ENCODE measurements at regions not wholly inside any gene's neighbourhood (a gene's known extent, or its start where the extent isn't known, plus 50 kb on each side); places are given as distances from the start of the nearest gene placed in this dataset.

DNA sequence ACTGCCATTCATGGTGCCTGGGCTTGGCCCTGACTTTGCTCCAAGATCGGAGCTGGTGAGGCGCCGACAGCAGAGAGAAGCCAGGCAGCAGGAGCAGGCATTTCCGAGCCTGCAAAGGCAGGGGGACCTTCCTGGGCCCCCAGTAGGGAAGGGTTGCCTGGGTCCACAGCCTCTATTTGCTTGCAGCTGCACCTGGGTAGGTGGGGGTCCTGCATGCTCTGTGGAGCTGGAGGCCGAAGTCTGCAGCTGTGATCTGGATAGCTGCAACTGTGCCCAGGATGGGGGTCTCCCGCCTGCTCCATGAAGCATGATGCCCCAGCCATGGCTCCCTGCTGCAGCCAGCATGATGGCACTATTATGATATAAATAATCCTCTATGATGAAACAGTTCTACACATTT lies 2144.2 kb downstream of the PCDH9 start:
- DNase-seq (ENCODE audit: low read depth in 1 of 2, low spot score in 1 of 2), result no peak

DNA sequence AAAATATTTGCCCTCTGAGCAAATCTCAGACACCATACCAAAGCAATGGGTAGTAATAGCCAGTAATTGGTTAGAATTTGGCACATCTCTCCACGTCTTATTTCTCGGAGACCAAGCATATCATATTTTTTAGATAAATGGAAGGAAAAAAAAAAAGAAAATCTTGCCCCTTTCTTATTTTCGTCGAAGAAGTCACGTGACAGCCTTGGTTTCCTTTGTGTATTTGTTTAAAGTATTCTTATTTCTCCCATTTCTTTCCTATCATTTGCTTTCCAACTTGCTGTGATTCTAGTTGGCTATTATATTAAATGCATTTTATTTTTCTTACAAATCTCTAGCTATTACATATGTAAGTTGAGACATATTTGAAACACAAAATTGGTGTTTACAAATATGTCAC lies 2155.9 kb downstream of the PCDH9 start:
- DNase-seq (ENCODE audit: low read depth in 1 of 2, low spot score in 1 of 2), result no peak

DNA sequence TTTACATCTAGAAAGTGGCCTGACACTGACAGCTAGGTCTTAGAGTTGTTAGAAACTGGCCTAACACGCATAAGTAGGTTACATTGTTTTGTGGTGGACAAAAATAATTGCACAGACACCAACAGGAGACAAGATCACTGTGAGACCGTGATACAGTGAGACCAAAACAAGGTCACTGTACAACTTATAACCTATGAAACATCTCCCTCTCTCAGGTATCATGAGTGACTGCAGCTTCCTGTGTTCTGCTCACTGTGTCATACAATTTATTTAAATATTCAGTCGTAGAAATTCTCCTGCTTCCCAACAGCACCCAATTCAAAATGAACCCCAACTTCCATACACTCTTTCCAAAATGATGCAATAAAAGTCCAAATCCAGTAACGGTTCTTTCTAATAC lies 2165.2 kb downstream of the PCDH9 start:
- DNase-seq (ENCODE audit: low read depth in 1 of 2, low spot score in 1 of 2), result no peak

DNA sequence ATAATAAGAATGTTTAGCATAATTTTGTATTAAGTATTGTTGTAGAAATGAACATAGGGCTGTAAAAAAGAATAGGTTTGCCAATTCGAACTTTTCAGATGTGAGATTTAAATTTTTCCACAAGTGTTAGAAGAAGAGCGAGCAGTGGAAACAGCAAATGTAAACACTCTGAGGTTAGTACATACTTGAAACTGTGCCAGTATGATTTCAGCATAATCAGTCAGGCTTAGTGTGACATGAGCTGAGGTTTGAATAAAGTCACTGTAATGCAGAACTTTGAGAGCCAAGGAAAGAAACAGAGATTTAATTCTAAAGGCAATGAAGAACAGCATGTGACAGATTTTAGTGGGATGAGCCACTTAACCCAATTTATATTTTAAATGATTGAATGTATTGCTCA lies 2166.4 kb downstream of the PCDH9 start:
- no peak for DNase-seq (ENCODE audit: low read depth in 1 of 2, low spot score in 1 of 2)

DNA sequence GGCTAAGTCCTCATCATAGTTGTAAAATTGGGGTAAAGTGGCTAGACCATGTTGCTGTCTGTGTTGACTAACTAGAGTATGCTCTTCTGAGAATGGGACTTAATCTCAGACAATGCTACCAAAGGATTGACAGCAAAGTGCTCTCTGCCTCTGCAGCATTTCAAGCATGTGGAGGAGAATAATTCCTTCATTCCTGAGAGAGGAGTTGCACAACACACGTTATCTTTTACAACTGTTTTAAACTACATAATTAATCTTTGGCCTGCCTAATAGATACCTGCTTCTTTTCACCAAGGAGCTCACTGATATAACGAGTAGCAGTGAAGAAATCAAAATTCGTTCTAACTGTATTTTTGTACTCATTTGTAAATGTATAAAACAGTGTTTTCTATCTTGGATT lies 2172.2 kb downstream of the PCDH9 start:
- DNase-seq (ENCODE audit: low read depth in 1 of 2, low spot score in 1 of 2), result no peak

DNA sequence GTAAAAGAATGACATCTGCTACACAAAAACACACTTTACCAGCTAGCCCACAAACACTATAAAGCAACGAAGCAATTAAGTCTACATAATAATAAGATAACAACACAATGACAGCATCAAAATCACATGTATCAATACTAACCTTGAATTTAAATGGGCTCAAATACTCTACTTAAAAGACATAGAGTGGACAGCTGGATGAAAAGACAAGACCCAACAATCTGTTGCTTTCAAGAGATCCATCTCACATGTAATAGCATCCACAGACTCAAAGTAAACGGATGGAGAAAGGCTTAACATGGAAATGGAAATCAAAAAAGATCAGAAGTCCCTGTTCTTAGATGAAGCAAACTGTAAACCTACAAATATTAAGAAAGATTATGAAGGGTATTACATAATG lies 2175.9 kb downstream of the PCDH9 start:
- no peak for DNase-seq (ENCODE audit: low read depth in 1 of 2, low spot score in 1 of 2)

DNA sequence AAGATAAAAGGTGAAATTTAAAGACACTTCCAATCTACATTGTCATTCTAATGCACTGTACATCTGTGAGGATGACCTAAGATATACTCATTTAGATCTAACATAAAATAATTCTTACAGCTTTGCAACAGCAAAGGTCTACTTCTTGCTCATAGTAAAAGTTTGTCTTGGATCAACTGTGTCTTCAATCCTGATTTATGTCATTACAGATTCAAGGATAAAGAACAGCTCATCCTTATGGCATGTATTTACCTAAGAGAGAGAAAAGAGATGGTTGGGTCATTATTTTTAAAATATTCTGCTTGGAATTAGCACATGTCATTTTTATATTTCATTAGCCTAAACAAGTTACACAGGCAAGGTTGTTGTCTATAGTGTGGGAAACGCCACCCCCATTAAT lies 2193.1 kb downstream of the PCDH9 start:
- DNase-seq (ENCODE audit: low read depth in 1 of 2, low spot score in 1 of 2), result no peak

DNA sequence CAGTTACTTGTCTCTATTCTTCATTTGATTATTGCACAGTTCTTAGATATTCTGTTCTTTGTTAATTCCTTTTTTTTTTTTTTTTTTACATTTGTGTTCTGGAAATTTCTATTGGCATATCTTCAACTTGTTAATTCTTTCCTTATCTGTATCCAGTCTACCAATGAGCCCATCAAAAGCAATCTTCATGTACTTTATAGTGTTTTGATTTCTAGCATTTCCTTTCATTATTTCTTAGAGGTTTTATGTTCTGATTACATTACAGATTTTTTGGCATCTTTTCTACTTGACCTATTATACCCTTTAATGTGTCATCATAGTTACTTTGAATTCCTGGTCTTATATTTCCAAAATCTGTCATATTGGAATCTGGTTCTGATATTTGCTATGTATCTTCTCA lies 2194.8 kb downstream of the PCDH9 start:
- DNase-seq (ENCODE audit: low read depth in 1 of 2, low spot score in 1 of 2), result no peak

DNA sequence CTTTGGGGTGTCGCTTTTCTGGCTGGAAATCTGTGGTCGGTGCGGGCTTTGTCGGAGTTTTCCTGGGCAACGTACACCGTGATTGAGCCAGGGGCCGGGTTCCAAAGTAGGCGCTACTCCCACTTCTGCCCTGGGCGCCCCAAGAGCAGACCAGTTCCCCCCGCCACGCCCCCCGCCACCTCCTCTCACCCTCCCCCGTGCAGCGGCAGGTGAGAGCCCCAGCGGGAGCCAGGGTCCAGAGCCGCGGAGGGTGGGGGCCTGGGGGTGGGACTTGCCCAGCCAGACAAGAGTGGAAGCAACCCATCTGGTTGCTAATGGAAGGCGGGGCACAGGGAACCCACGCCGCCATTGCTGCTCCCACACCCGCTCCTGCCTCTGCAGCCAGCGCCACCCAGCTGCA lies 2195.9 kb downstream of the PCDH9 start:
- DNase-seq (ENCODE audit: low read depth in 1 of 2, low spot score in 1 of 2), result no peak

DNA sequence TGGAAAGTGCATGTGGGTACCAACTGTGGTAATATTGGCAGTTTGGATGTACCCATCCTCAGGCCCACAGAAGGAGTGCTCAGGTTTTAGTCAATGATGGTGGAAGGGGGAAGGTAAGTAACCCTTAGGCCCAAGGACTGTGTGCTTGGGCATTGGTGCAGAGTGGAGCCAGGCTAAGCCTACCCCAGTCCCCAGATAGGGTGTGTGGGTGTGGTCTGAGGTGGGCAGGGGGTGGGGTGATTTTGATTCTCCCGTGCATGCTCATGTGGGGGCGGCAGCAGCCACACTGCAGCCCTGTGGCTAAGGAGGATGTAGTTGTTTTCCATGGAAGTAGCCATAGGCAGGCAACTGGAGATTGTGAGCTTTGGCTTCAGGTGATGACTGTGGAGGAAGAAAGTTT lies 2197.3 kb downstream of the PCDH9 start:
- DNase-seq (ENCODE audit: low read depth in 1 of 2, low spot score in 1 of 2), result no peak

DNA sequence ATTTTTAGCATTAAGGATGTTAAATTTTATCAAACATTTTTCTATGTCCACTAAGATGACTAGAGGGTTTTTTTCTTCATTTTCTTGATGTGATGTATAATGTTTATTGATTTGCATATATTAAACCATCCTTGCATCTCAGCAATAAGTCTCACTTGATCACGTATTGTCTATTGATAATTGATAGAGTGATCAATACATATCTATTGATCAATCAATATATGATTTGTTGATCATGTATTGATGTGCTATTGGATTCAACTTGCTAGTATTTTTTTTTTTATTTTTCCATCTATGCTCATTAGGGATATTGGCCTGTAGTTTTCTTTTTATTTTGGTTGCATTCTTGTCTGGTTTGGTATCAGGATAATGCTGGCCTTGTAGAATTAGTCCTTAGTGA lies 2202.0 kb downstream of the PCDH9 start:
- no peak for DNase-seq (ENCODE audit: low read depth in 1 of 2, low spot score in 1 of 2)

DNA sequence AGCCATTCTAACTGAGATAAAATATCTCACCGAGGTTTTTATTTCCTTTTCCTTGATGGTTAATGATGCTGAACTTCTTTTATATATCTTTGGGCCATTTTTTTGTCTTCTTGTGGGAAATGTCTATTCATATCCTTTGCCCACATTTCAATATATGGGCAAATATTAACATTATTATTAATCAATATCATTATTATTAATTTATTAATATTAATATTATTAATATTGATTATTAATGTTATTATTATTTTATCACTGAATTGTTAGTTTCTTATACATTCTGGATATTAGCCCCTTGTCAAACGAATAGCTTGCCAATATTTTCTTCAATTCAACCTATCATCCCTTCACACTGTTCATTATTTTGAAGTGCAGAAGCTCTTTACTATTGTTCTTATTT lies 2203.6 kb downstream of the PCDH9 start:
- DNase-seq (ENCODE audit: low read depth in 1 of 2, low spot score in 1 of 2), result no peak

DNA sequence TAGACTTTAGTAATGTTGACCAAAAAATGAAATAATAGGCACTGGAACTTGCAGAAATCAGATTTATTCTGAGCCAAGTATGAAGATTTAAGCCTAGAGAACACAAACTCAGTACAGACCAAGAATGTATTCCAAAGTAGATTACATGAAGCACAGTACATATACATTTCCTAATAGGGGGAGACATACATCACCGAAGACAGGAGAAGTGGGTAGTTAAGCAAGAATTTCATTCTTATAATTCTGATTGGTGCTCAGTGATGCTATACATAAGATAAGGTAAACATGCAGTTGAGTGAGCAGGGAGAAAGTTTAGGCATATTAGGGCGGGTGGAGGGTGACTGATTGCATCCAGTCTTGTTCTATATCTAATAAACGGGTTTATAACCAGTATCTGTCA lies 2218.8 kb downstream of the PCDH9 start:
- DNase-seq (ENCODE audit: low read depth in 1 of 2, low spot score in 1 of 2), result no peak

DNA sequence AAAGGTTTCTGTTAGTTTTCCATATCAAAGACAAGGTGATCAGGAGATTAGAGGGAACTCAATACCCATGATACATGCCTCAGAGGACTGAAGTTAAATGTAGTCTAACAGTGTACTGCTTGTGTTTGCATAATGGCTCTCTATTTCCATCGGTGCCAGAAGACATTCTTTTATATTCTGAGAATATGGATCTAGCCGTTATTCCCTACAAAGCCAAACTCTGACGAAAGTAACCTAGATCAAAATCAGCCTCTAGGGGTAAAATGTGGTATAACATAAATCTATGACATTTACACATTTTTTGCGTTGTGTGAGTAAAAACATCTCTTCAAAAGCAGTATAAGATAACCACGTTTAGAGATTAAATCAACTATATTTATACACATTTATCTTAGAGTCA lies 2232.7 kb downstream of the PCDH9 start:
- DNase-seq (ENCODE audit: low read depth in 1 of 2, low spot score in 1 of 2), result no peak

DNA sequence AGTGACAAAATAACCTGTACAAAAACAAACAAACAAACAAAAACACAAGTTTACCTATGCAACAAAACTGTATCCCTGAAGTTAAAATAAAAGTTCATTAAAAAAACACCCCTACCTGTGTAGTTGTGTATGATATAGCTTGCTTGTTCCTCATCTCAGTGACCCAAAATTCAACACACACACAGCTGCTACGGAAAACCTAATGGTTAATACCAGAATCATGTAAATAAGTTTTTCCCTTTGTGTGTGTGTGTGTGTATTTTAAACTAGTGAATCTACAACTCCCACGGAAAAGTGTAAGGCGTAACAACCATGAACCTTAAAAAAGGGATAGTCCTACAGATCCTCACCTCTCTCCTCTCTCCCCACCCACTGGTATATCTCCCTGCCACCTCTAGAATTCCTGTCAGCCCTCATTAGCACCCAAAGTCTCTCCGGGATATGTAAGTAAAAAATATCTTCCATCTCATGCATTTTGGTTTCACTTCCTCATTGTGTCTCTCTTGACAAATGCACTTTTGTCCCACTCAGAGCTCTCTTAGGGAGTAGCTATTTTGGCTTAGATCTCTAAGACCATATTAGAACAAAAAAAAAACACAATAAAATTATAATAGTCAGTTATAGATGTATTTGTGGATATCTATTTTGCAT lies 2236.5 kb downstream of the PCDH9 start:
- no peak for DNase-seq (ENCODE audit: low read depth in 1 of 2, low spot score in 1 of 2)

DNA sequence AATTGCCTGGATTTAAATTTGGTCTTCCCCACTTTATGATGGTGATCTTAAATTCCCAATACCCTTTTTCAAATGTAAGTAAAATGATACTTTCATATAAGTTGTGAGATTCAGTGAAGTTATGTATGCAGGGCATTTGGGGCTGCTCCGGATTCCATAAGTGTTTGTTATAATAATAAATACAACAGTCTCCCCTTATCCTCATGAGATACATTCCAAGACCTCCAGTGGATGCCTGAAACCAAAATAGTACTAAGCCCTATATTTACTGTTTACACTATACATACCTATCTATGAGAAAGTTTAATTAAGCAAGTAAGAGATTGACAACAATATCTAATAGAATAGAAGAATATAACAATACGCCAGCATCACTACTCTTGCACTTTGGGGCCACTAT lies 2237.8 kb downstream of the PCDH9 start:
- DNase-seq (ENCODE audit: low read depth in 1 of 2, low spot score in 1 of 2), result no peak

DNA sequence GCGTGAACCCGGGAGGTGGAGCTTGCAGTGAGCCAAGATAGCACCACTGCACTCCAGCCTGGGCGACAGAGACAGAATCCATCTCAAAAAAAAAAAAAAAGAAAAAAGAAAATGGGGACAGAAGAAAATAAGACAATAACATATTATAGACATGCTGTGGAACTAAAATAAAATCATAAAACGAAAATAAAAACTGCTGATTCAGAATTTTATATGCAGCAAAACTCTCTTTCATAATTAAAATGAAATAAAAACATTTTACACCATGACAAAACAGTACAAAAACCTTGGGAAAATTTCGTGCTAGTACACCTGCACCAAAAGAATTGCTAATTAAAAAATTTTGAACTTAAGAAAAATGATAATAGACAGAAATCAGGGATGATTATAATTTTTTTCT lies 2245.1 kb downstream of the PCDH9 start:
- DNase-seq (ENCODE audit: low read depth in 1 of 2, low spot score in 1 of 2), result no peak

DNA sequence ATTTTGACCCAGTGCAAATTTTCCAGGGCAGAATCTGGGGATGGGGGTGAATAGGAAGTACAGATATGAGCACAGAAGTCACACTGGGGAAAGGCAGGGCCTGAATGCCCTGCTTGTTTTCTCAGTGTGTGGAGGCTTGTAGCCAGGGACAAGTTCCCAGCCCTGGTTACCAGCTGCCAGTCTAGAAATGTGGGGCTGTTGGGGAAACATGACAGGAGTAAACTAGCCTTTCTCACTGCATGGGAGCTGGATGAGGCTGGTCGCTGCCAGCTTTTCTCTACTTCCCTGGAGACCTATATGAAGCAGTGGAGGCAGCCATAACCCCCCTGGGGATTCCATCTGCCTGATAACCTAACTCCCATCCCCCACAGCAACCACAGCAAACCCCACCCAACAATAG lies 2267.7 kb downstream of the PCDH9 start:
- no peak for DNase-seq (ENCODE audit: low read depth in 1 of 2, low spot score in 1 of 2)

DNA sequence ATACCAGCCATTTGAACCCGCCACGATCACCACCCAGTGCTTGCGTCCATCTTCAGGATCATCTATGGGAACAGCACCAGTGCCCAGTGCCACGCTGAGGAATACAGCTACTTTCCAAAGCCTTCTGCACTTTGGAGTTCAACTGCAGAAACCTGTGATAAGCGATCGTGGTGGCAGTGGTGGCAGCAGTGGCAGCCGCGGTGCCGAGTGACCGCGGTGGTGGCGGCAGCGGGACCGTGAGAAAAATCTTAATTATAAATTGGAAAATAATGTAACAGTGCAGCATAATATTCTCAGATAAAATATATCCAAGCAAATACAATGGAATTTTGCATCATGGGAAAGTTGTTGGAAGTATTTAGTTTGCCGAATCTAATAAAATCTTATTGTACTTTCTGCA lies 2270.9 kb downstream of the PCDH9 start:
- no peak for DNase-seq (ENCODE audit: low read depth in 1 of 2, low spot score in 1 of 2)

DNA sequence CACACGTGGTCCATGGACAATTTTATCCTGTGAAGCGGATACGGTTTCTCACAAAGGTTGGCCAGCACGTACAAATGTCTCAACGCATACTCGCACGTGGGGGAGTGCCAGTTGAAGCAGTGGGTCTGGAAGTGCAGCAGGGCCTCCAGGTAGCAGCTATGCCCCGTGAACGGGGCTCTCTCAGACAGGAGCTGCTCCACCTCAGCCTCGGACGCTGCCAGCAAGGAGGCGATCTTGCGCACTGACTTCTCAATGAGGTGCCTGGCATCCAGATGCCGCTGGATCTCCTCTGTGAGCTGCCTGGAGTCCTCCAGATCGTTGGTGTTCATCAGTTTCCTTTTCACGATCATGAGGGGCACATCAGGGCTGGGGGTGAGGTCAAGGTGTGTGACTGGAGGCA lies 2272.0 kb downstream of the PCDH9 start:
- DNase-seq (ENCODE audit: low read depth in 1 of 2, low spot score in 1 of 2), result no peak

DNA sequence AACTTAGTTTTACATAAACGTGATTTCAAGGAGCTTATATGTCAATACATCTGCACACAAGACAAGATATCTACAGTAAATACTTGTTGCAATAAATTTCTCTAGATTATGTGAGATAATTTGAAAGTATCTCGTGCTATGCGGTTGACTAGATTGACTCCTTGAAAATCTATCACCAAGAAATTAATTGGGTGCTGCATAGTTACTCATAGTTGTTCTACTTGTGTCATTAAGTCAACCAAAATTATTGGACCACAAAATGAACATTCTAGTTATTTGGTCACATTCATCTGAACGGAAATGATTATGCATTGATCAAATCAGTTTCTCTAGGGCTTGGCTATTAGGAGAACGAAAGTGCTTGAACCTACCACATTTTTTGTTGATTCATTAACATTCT lies 2291.5 kb downstream of the PCDH9 start:
- no peak for DNase-seq (ENCODE audit: low read depth in 1 of 2, low spot score in 1 of 2)

DNA sequence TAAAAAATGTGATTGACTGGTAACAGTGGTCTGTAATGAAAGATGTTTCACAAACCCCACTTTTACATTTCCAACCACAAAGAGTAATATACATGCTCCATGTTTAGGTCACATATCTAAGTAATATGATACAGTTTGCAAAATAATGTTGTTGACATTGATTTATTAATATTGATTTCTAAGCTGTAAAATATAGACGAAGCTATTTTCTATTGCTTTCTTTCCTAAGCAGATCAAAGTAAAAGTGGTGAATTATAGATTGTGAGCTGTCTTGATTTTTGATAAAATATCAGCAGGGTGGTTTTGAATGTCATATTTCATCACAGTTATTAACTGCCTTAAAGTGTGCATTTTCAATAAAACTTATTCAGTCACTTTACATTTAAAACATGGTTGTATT lies 2292.8 kb downstream of the PCDH9 start:
- DNase-seq (ENCODE audit: low read depth in 1 of 2, low spot score in 1 of 2), result no peak

DNA sequence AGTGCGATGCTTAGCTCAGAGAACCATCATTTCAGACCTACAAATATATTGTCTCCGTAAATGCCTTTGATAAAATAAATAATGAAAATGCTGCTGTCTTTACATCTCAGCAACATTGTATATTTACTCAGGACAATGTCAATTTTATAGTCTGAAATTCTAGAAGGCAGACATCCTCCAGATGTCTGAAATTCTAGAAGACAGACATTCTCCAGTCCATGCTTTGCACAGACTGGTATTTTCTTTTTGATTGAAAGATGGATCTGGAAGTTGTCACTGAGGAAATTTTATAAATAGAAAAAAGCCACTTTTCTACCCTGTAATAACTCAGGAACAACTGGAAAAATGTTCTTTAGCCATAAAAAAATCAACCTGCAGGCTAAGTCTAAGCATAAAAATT lies 2293.3 kb downstream of the PCDH9 start:
- no peak for DNase-seq (ENCODE audit: low read depth in 1 of 2, low spot score in 1 of 2)

DNA sequence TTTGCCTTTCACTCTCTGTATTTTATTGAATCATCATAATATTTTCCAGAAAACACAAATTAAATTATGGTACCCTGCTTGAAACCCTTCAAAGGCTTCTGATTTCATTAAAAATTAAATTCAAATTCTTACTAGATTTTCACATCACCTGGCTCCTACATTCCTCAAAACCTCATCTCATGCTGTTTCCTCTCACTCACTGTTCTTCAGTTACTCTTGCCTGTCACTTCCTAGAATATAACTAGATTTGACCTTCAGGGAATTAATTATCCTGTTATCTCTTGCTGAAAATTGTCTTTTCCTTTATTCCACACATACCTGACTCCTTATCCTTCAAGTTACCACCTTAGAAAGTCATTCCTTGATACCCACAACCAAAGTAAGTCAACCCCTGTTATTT lies 2294.7 kb downstream of the PCDH9 start:
- no peak for DNase-seq (ENCODE audit: low read depth in 1 of 2, low spot score in 1 of 2)

Measured in activated CD4-positive, alpha-beta T cell treated with anti-CD3 and anti-CD28 coated beads, Interleukin-2, amount 50 U/mL, for 24 hours (primary cell).